GM21528 (cell line): ENCODE measurements at regions not wholly inside any gene's neighbourhood (a gene's known extent, or its start where the extent isn't known, plus 50 kb on each side); places are given as distances from the start of the nearest gene placed in this dataset.
"Not testable (repeated sequence)": the region's sequence is repeated elsewhere in the genome, so short reads cannot be mapped to it uniquely, and the experiment has no call there.

Source experiments
- ATAC-seq: cut with Tn5 transposase; IDR thresholded peaks from one replicate; pipeline ENCODE4 v1.9.1; 2021; ENCODE audit warnings: mild to moderate bottlenecking, moderate library complexity; ENCODE audit not compliant: unreplicated experiment, low FRiP score

GRCh38 chr11:80943226-80943625, 1502.4 kb upstream of the TENM4 start:
- ATAC-seq, result no peak

- ATAC-seq, result no peak
These were observed 1497.0 kb upstream of the TENM4 start for GRCh38 chr11:80937842-80938241.

DNA sequence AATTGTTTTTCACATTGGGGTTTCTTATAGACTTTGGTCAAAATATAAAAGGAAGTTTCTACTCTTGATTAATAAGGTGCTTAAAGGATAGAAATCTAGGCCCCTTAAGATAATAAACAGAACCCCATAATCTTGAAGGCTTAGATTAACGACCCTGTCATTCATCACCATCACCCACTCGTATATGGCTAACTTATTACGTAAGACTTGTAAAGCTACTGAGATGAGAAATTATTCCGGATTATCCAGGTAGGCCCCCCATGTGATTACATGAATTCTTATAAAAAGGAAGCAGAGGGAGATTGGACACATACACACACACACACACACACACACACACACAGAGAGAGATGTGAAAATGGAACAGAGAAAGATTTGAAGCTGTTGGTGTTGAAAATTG, 1489.2 kb upstream of the TENM4 start:
- no peak for ATAC-seq

DNA sequence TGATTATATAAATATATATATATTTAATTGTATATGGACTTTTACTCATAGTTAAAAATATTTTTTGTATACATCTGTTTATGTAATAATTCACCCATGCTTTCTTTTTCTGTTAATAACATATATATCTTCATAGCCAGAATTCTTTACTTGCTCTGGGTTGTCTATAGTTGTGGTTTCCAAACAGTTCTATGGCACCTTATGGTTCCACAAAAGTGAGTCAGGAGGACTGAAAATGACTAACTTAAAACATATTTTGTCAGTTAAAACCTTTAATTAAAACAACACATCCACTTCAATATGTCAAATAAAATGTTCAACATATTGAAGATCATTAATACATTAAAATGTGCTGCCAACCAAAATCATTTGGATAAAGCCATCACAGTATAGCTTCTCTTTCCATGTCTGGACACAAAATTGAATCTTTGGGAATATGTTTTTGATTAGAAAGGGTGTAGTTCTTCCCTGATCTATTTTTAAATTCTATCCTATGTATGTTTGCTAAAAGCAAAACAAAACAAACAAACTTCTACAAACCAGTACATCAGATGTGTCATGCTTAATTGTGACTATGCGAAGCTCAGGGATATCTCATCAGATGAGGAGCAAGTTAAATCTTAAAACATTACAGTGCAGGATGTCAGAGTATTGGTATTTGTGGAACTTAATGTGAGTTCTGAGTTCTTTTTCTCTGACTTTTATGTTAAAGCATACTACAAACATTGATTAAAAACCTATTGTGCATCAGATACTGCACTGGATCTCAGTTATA, 1488.4 kb upstream of the TENM4 start:
- ATAC-seq, result no peak

DNA sequence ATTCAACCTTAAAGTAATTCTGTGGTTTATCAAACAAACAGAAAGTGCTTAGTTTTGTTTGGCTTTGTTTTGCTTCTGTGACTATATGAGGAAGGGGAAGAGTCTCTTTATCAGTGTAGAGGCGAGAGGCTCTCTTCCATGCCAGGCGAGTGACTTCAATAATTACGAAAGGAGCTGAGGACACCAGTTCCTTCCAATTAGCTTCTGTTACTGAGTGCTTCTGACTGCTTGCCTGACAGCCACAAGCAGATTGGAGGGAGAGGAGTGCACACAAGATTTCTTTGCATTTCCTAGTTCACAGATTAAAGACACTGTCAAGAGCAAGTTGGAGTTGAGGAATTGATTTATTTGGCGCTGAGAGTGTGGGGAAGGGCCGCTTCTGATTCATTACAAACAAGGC, 1484.5 kb upstream of the TENM4 start:
- ATAC-seq, result no peak

GRCh38 chr11:80921310-80921709, 1480.5 kb upstream of the TENM4 start:
- ATAC-seq, result not testable (repeated sequence)

DNA sequence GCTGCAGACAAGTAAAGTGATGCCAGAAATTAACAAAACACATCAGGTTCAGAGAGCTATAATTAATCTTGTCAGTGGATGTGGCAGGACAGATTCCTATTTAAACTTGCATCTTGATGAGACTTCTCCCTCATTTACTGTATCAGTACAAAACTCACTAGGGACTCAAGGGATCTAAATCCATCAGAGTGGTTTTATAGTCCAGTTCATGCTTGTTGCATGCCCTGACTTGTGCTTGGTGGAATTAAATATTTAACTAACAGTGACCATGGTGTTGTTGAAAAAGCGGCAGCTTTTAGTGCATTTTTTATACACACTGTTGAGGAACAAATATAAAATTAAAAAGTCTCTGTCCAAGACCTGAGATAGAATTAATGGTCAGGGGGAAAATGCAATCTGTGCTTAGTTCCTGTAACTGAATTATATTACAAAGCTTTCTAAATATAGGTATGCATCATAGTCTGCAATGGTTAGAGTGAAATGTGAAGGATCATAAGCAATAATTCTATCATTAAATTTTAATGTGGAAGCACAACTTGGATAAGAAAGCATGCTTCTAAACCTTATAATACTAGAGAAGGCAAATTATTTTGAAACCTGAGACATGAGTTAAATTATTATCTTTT, 1475.5 kb upstream of the TENM4 start:
- no peak for ATAC-seq

GRCh38 chr11:80914311-80914710, 1473.5 kb upstream of the TENM4 start:
- no peak for ATAC-seq

- no peak for ATAC-seq
These were observed 1470.8 kb upstream of the TENM4 start for GRCh38 chr11:80911666-80912065.

DNA sequence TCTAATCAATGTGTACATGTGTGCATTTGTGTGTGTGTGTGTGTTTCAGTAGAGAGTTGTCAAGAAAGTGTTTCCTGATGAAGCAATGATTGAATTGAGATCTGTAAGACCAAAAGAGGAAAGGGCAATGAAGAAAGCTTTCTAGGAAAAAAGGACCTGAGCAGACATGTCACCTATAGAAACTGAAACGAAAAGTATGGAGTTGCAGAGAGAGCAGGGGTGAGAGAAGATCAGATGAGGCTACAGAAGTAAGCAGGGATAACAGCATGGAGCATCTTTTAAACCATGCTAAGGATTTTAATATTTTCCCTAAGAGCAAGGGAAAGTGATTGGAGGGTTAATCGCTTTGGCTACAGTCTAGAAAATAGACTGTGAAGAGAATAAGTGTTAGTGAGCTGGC, 1459.4 kb upstream of the TENM4 start:
- no peak for ATAC-seq

DNA sequence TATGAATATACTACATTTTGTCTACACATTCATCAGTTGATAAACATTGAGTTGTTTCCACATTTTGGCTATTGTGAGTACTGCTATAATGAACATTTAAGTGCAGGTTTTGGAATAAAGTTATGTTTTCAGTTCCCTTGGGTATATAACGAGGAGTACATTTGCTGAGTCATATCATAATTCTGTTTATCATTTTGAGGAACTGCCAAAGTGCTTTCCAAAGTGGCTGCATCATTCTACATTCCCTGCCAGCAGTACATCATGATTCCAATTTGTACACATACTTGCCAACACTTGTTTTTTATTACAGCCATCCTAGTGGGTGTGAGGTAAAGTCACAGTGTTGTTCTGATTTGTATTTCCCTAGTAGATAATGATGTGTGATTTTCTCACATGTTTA, 1458.6 kb upstream of the TENM4 start:
- no peak for ATAC-seq

DNA sequence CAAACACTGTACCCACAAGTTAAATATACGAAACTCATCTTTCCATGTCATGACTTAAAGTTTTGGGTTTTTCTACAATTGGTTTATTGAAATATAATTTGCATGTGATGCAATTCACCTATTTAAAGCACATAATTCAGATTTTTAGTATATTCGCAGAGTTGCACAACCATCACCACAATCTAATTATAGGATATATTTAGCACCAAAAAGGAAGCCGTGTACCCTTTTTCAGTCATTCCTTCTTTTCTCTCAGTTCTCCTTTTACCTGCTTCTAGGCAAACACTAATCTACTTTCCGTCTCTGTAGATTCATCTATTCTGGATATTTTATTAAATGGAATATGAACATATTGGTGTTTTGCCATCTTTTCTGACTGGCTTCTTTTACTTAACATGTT, 1458.1 kb upstream of the TENM4 start:
- ATAC-seq, result no peak

GRCh38 chr11:80886684-80887083, 1445.9 kb upstream of the TENM4 start:
- ATAC-seq, result no peak

DNA sequence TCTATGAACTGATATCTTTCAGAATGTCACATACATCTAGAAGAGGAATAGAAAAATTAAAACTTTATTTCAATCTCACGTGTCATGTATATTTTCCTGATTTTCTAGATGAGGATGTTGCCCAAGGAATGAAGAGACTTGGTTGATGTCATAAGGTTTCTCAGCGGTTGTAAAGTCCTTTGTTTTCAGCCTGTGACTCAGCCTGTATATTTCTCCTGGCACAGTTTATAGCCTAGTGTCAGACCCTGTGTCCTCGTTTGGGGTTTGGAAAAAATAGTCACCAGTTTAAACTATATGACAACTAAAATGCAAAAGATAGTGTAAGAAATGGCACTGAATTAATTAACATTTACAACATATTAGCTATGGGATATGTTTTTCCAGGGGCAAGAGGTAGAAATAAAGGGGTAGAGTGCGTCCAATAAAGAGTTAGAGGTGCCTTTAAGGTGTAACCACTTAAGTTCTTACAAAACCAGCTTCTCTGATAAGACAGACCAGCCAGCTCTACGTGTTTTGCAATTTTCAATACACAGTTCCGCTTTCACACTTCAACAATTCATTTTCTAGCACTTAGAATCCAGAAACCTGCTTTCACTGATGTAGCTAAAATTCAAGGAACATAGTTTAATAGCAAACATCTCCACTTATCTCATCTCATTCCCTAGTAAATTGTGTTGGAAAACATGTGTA, 1432.6 kb upstream of the TENM4 start:
- ATAC-seq, result no peak

DNA sequence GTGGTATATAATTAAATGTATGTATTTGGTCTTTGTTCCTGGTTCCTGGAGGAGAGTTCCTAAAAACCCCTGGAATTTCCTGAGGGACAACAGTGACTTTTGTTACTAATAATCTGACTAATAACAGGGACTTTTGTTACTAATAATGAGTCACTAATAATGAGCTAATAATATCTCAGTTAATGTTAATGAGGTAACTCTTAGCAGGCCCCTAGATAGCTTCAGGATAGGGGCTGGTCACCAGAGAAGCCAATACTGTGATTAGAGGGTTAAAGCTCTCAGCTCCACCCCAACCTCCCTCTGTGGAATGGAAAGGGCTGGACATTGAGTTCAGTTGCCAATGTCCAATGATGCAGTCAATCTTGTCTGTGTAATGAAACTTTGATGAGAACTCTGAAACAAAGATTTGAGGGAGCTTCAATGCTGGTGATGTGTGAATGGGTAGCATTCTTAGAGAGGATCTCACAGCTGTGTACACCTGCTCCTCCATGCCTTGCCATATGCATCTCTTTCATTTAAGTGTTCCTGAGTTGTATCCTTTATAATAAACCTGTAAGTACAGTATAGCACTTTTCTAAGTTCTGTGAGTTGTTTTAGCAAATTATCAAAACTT, 1431.4 kb upstream of the TENM4 start:
- no peak for ATAC-seq

- ATAC-seq, result no peak
These were observed 1428.0 kb upstream of the TENM4 start for GRCh38 chr11:80868831-80869230.

DNA sequence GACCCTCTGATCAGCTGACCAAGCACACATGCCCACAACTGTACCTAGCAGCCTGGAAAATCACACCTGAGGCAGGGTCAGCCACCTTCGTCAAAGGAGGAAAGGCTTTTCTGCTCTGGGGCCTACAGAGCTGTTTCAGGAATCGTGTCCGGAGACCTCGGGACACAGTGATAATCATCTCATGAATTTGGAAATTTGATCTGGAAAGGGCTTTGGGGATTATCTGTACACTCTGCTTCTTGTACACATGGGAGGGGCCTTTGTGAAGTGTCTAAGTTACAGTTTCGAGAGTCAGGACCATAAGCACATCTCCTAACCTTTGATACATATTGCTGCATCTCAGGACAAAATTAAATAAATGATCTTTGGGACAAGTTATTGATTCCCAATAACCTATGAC, 1421.2 kb upstream of the TENM4 start:
- ATAC-seq, result no peak

- no peak for ATAC-seq
These were observed 1420.4 kb upstream of the TENM4 start for GRCh38 chr11:80861193-80861592.

GRCh38 chr11:80860632-80861031, 1419.8 kb upstream of the TENM4 start:
- no peak for ATAC-seq

- ATAC-seq, result no peak
These were observed 1415.2 kb upstream of the TENM4 start for GRCh38 chr11:80856066-80856465.

- no peak for ATAC-seq
These were observed 1414.6 kb upstream of the TENM4 start for GRCh38 chr11:80855426-80855825.
